Calu3 (cell line): ENCODE measurements at regions not wholly inside any gene's neighbourhood (a gene's known extent, or its start where the extent isn't known, plus 50 kb on each side); places are given as distances from the start of the nearest gene placed in this dataset.

ENCODE experiments used
- BruUV-seq: library from RNA; stranded (reverse); fragments of 400-500 nt; replicated peaks from 2 replicates; lab custom pipeline; 2021; lab: Mats Ljungman, UMichigan
- CTCF ChIA-PET: fragments of 300-600 bp; sonication (Branson Sonifier 250); formaldehyde crosslinking; loops from one replicate; lab custom pipeline; 2022; ENCODE audit warnings: antibody characterized with exemption; lab: Charles Lee
- DNase-seq: peaks from one replicate; pipeline ENCODE4 v3.0.0; 2022
- H3K27ac Mint-ChIP-seq: one replicate; pipeline ENCODE4 v1.8.0; 2022; ENCODE audit warnings: mixed read lengths; ENCODE audit not compliant: unreplicated experiment
- H3K27me3 Mint-ChIP-seq: one replicate; pipeline ENCODE4 v1.8.0; 2022; ENCODE audit warnings: mixed read lengths; ENCODE audit not compliant: unreplicated experiment
- H3K36me3 Mint-ChIP-seq: one replicate; pipeline ENCODE4 v1.8.0; 2022; ENCODE audit warnings: mild to moderate bottlenecking, moderate library complexity, mixed read lengths; ENCODE audit not compliant: insufficient read depth, unreplicated experiment
- H3K4me1 Mint-ChIP-seq: one replicate; pipeline ENCODE4 v1.8.0; 2022; ENCODE audit warnings: mild to moderate bottlenecking, low read depth, mixed read lengths; ENCODE audit not compliant: unreplicated experiment
- H3K4me3 Mint-ChIP-seq: one replicate; pipeline ENCODE4 v1.8.0; 2022; ENCODE audit warnings: mild to moderate bottlenecking, low read depth, moderate library complexity, mixed read lengths; ENCODE audit not compliant: unreplicated experiment
- H3K9me3 Mint-ChIP-seq: one replicate; pipeline ENCODE4 v1.8.0; 2022; ENCODE audit warnings: low read depth, mixed read lengths; ENCODE audit not compliant: unreplicated experiment
- intact Hi-C: fragments of 100-400 bp; cut with micrococcal nuclease; formaldehyde crosslinking; loops from one replicate; pipeline ENCODE4 v1.10.0; 2022; ENCODE audit not compliant: unreplicated experiment
- TF ChIP-seq, protein P1 (sequence below): fragments of 200-600 bp; IDR thresholded peaks from one replicate; pipeline ENCODE4 v1.8.0; 2022; ENCODE audit warnings: antibody characterized with exemption; ENCODE audit not compliant: unreplicated experiment

DNA sequence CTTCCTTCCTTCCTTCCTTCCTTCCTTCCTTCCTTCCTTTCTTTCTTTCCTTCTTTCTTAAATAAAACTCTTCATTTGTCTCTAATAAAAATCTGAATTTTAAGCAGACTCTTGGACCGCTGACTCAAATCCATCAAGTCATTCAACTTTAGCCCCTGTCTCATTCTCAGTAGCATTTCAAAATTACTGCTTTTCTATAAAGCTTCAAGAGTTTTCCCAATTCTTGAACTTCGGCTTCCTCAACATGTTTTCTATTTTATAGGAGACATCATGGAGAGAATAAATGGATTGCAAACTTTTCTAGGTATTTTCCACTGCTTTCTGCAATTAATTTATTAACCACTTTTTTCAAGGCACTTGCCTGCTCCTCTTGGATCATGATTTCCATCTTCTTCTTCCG, 497.1 kb upstream of the GJE1 start:
- DNase-seq: no peak
- Mint-ChIP-seq H3K27ac (no peak overlapping the region), H3K9me3 (no peaks in the 10 kb centered on the region), H3K4me1 (no peaks in the 10 kb centered on the region), H3K27me3 (no peaks in the 10 kb centered on the region), H3K4me3 (no peak overlapping the region), H3K36me3 (no peaks in the 10 kb centered on the region)
- no TSS peak for BruUV-seq
- TF ChIP-seq, protein P1, sequence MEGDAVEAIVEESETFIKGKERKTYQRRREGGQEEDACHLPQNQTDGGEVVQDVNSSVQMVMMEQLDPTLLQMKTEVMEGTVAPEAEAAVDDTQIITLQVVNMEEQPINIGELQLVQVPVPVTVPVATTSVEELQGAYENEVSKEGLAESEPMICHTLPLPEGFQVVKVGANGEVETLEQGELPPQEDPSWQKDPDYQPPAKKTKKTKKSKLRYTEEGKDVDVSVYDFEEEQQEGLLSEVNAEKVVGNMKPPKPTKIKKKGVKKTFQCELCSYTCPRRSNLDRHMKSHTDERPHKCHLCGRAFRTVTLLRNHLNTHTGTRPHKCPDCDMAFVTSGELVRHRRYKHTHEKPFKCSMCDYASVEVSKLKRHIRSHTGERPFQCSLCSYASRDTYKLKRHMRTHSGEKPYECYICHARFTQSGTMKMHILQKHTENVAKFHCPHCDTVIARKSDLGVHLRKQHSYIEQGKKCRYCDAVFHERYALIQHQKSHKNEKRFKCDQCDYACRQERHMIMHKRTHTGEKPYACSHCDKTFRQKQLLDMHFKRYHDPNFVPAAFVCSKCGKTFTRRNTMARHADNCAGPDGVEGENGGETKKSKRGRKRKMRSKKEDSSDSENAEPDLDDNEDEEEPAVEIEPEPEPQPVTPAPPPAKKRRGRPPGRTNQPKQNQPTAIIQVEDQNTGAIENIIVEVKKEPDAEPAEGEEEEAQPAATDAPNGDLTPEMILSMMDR: no peak
- CTCF ChIA-PET: no interaction called here
- intact Hi-C loops: no loop called here

DNA sequence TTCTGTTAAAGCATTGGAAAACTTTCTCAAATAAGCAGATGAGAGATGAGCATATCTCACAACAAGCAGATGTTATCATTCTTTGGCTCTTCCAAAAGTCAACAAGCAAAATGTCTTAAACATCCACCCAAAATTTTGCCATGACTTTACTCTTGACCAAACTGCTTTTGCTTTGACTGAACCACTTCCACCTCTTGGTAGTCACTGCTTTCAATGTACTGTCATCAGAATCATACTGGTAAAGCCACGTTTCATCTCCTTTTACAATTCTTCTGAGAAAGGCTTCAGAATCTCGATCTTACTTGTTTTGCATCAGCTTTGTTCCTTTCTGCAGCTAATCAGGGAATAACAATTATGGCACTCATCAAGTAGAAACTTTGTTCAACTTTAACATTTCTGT, 498.5 kb upstream of the GJE1 start:
- no TSS peak for BruUV-seq
- CTCF ChIA-PET: no interaction called here
- H3K27ac Mint-ChIP-seq: no peak overlapping the region
- no peak overlapping the region for H3K4me3 Mint-ChIP-seq
- H3K27me3 Mint-ChIP-seq: no peaks in the 10 kb centered on the region
- DNase-seq: no peak
- no peaks in the 10 kb centered on the region for H3K4me1 Mint-ChIP-seq
- H3K9me3 Mint-ChIP-seq: no peaks in the 10 kb centered on the region
- intact Hi-C loops: no loop called here
- TF ChIP-seq, protein P1: no peak
- H3K36me3 Mint-ChIP-seq: no peaks in the 10 kb centered on the region

DNA sequence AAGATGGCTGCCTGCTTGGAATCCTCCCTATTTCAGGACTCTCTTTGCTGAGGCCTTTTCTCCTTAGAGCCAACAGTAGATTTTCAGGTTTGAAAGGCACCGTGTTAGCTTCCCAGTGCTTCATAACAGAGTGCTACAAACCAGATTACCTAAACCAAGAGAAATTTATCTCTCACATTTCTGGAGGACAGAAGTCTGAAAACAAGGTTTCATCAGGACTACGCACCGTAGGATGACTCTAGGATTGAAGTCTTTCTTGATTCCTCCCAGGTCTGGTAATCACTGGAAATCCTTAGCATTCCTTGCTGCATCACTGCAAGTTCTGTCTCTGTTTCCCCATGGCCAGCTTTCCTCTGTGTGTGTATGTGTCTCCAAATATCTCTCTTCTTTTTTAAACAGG, 508.4 kb upstream of the GJE1 start:
- BruUV-seq: no TSS peak
- CTCF ChIA-PET: no interaction called here
- intact Hi-C loops: no loop called here
- DNase-seq: no peak
- Mint-ChIP-seq H3K4me3 (no peak overlapping the region), H3K27me3 (no peaks in the 10 kb centered on the region), H3K4me1 (no peaks in the 10 kb centered on the region), H3K9me3 (peaks cover 4% of the 10 kb centered on the region), H3K27ac (no peak overlapping the region), H3K36me3 (no peaks in the 10 kb centered on the region)
- TF ChIP-seq, protein P1: no peak

GRCh38 chr6:141618180-141618581, 514.5 kb upstream of the GJE1 start:
- Mint-ChIP-seq H3K36me3 (no peaks in the 10 kb centered on the region), H3K27ac (no peak overlapping the region), H3K4me1 (no peaks in the 10 kb centered on the region), H3K4me3 (no peak overlapping the region), H3K9me3 (no peaks in the 10 kb centered on the region), H3K27me3 (no peaks in the 10 kb centered on the region)
- no peak for DNase-seq
- no TSS peak for BruUV-seq
- TF ChIP-seq, protein P1: no peak
- intact Hi-C loops: no loop called here
- CTCF ChIA-PET: no interaction called here
